ENCODE measurements at regions not wholly inside any gene's neighbourhood (a gene's known extent, or its start where the extent isn't known, plus 50 kb on each side); places are given as distances from the start of the nearest gene placed in this dataset.

- TF ChIP-seq CEBPB (IDR thresholded peaks at IDR 0.05), result no peak
- TF ChIP-seq TAF1 (IDR thresholded peaks at IDR 0.05; ENCODE audit: low read depth), result no peak
- TF ChIP-seq EP300 (IDR thresholded peaks at IDR 0.05; ENCODE audit: borderline replicate concordance), result no peak
- TF ChIP-seq MAX (IDR thresholded peaks at IDR 0.05), result no peak
- TF ChIP-seq, protein P1, sequence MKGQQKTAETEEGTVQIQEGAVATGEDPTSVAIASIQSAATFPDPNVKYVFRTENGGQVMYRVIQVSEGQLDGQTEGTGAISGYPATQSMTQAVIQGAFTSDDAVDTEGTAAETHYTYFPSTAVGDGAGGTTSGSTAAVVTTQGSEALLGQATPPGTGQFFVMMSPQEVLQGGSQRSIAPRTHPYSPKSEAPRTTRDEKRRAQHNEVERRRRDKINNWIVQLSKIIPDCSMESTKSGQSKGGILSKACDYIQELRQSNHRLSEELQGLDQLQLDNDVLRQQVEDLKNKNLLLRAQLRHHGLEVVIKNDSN (IDR thresholded peaks at IDR 0.05), result no peak
- TF ChIP-seq TEAD4 (IDR thresholded peaks at IDR 0.05), result no peak
- no peak for TF ChIP-seq EGR1 (IDR thresholded peaks at IDR 0.05)
- no peak for TF ChIP-seq ZBTB7A (IDR thresholded peaks at IDR 0.05; ENCODE audit: low read depth)
- no peak for TF ChIP-seq RAD21 (IDR thresholded peaks at IDR 0.05; ENCODE audit: low read depth)
- TF ChIP-seq YY1 (IDR thresholded peaks at IDR 0.05; ENCODE audit: low read depth), result no peak
- no peak for TF ChIP-seq FOXM1 (IDR thresholded peaks at IDR 0.05; ENCODE audit: borderline replicate concordance, low read depth)
- TF ChIP-seq, protein P2, sequence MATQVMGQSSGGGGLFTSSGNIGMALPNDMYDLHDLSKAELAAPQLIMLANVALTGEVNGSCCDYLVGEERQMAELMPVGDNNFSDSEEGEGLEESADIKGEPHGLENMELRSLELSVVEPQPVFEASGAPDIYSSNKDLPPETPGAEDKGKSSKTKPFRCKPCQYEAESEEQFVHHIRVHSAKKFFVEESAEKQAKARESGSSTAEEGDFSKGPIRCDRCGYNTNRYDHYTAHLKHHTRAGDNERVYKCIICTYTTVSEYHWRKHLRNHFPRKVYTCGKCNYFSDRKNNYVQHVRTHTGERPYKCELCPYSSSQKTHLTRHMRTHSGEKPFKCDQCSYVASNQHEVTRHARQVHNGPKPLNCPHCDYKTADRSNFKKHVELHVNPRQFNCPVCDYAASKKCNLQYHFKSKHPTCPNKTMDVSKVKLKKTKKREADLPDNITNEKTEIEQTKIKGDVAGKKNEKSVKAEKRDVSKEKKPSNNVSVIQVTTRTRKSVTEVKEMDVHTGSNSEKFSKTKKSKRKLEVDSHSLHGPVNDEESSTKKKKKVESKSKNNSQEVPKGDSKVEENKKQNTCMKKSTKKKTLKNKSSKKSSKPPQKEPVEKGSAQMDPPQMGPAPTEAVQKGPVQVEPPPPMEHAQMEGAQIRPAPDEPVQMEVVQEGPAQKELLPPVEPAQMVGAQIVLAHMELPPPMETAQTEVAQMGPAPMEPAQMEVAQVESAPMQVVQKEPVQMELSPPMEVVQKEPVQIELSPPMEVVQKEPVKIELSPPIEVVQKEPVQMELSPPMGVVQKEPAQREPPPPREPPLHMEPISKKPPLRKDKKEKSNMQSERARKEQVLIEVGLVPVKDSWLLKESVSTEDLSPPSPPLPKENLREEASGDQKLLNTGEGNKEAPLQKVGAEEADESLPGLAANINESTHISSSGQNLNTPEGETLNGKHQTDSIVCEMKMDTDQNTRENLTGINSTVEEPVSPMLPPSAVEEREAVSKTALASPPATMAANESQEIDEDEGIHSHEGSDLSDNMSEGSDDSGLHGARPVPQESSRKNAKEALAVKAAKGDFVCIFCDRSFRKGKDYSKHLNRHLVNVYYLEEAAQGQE (IDR thresholded peaks at IDR 0.05; ENCODE audit: low read depth), result no peak
- TF ChIP-seq CREB1 (IDR thresholded peaks at IDR 0.05; ENCODE audit: low read depth), result no peak
- no peak for TF ChIP-seq NFIC (IDR thresholded peaks at IDR 0.05)
Measured at GRCh38 chr12:58241099-58241498, 299.7 kb downstream of the ATP23 start.

All from Ishikawa (cell line).